ENCODE measurements at regions not wholly inside any gene's neighbourhood (a gene's known extent, or its start where the extent isn't known, plus 50 kb on each side); places are given as distances from the start of the nearest gene placed in this dataset.

DNA sequence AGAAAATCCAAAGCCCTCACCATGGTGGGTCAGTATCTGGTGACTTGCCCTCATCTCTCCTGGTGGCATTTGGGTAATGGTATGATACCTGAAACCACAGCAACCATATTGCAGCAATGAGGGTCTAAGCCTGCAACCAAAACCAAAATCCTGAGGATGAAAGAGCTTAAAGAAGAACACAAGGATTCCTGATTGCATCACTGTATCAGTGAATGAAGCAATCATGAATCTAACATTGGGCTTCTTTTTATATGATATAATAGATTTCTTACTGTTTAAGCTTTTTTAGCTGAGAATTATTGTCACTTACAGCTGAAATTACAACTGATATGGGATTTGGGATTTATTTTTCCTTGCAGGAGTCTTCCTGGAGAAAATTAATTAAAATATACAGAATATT lies 269.9 kb downstream of the MEF2C start:
- no peak for DNase-seq

DNA sequence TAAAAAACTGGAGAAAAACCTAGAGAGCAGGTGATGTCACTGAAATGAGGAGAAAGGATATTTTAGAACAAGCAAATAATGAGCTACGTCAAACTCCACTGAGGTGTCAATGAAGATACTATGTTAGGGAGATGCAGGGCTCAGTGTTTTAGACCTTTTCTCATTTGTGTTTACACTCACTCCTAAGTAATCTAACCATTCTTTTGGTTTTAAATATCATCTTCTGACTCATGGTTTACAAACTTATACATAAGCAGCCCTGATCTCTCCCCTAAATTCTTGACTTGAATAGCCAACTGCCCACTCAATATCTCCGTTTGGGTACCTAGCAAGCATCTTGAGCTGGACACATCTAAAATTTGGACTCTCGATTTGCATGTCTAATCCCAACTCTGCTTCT lies 272.4 kb downstream of the MEF2C start:
- DNase-seq = no peak

DNA sequence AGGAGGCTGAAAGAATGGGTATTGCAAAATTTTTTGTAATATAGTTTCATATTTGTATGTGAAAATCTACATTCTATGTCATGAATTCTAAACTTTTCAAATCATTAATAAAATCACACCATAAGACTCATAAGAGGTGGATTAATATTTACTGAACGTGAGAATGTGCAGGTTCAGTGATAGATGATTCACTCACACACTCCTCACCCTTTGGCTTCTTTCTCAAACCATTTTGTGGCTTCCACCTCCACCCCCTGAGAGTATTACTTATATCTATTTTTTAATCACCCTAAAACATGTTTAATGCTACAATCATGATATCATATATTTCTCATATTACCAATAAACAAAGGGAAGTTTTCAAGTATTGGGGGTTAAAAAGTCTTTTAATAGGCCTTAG lies 275.5 kb downstream of the MEF2C start:
- DNase-seq = no peak

DNA sequence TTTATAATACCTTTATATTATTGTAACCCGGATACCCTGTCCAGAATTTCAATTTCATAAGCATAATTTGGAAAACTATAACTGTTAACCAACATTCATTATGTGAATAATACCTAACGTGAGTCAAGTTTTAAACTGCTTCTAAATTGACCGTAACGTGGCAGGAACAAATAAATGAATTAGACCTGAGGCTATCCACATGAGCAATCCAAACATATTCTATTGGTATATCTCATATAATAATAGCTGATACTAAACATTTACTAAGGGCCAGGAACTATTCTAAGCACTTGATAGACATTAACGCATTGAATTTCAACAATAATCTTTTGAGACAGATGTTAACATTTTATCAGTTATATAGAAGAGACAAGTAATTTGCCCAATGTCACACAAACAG lies 276.4 kb downstream of the MEF2C start:
- no peak for DNase-seq

DNA sequence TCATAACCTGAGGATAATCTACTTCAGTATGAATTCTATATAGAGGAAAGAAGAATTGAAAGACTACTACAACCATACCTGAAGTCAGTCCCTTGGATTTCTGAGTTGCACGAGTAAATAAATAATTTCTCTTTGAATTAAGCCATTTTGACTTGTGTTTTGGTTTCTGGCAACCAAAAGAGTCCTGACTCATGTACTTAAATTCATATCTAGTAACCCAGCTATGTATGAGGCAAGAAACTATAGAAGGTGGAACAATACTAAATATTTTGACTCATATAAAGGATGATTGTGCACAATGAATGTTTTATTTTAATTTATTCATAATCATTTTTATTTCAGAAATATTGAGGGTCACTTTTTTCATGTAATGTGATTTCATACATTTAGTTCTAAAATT lies 276.8 kb downstream of the MEF2C start:
- no peak for DNase-seq

DNA sequence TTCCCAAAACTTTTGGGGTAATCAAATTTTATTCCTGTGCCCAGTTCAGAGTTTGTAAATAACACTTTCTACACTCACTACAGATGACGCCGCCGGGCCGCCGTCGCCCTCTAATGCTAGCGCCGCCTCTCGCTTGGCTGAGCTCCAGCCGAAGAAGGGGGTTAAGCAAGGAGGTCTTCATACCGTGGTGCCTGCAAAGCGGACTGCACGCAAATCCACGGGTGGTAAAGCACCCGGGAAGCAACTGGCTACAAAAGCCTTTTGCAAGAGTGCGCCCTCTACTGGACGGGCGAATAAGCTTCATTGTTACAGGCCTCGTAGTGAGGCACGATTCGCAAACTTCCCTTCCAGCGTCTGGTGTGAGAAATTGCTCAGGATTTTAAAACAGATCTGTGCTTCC lies 280.4 kb downstream of the MEF2C start:
- no peak for DNase-seq

DNA sequence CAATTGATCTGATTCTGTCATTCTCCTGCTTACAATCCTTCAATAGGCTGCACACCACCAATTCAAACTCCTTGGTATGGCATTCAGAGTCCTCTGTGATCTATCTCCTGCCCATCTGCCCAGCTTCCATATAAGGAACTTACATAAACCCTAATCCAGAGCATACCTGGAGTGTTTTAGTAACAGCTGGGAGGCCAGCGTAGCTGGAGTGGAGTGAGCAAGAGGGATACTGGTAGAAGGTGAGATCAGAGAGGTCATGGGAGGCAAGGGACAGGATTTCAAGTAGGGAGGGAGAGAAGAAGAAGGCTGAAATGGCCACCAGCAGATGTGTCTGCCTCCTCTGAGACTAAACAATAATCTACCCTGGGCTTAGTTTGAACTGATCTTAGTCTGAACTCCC lies 288.5 kb downstream of the MEF2C start:
- no peak for DNase-seq

DNA sequence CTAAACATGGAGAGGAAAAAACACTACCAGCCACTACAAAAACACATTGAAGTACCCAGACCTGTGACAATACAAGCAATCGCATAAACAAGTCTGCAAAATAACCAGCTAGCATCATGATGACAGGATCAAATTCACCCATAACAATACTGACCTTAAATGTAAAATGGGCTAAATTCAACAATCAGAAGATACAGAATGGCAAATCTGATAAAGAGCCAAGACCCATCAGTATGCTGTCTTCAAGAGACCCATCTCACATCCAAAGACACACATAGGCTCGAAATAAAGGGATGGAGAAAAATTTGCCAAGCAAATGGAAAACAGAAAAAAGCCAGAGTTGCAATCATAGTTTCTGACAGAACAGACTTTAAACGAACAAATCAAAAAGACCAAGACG lies 294.4 kb downstream of the MEF2C start:
- DNase-seq = no peak

DNA sequence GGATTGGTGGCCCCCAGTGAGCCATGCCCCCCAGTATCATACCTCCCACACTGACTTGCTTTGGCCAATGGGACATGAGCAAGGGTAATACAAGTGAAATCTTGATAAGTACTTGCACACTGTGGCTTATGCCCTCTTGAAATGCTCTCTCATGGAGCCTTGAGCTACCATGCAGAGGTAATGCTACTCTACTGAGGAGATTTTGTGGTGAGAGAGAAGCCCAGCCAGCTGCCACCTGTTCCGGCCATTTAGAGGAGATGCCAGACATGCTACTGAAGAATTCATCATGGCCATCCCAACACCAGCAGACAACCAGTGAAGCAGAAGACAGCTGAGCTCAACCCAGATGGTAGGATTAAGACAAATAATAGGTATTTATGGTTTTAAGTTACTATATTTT lies 299.5 kb downstream of the MEF2C start:
- DNase-seq = no peak

DNA sequence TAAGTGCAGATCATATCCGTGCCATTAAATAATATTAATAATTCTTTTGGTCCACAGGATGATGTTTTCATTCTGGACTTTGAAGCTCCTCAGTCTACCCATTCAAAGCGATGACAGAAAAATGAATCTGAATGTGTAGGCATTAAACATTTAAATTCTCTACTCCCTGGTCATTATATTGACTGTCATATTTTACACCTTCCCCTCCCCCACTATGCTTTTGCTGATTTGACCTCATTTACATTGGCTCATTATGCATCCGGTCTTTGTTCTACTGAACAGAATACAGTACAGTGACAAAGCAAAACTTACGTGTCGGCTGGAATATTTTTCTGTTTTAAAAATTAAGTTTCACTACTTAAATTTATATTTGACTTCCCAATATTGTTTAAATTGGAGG lies 289.7 kb upstream of the TMEM161B start:
- no peak for DNase-seq

DNA sequence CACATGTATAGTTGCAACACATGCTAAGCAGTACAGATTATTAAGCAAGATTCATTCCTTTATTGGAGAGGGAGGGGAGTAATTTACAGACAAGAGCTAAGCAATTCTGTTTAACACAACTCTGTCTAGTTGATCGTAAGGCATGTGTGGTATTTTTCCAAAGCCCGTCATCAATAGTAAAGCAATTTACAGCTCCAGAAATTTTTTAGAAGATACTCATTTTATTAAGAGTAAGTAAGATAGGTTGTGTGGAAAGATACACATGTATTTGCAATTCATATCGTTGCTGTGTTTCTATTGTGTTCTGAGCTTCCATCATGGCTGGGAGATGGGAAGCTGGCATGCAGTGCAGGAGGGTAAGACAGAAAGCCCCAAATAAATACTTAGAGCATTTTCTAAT lies 289.2 kb upstream of the TMEM161B start:
- no peak for DNase-seq

DNA sequence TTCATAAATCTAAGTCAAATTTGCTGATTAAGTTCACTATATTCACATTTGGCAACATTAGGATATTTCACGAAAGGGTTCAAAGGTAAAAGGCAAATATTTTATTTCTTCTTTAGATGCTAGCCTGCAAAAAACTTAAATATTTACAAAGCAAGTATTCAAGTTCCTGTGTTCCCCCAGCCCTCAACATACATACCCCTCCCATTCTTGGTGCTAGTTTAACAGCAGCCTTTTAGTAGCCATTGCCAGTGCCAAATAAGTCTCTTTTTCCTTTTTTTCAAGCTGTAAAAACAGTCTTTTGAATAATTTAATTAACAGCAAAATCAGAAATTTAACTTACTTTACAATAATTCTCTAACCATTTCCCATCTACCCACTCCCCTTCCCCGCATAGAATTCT lies 288.5 kb upstream of the TMEM161B start:
- DNase-seq = no peak

DNA sequence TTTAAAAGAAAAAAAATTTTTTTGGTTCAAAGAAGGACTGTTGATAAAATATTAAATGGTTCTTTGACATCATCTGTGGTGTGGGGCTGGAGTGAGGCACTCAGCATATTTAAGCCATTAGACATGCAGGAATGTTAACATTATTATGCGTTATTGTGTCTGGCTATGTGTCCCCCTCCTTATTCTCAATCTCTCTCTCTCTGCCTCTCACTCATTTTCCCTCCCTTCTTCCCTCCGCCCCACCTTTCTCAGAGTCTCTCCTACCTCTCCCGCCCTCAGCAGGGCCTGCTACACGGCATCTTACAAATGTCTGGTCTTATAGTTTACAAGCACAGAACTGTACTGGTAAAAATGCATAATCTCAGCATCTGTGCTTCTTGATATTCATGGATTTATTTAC lies 287.8 kb upstream of the TMEM161B start:
- no peak for DNase-seq

DNA sequence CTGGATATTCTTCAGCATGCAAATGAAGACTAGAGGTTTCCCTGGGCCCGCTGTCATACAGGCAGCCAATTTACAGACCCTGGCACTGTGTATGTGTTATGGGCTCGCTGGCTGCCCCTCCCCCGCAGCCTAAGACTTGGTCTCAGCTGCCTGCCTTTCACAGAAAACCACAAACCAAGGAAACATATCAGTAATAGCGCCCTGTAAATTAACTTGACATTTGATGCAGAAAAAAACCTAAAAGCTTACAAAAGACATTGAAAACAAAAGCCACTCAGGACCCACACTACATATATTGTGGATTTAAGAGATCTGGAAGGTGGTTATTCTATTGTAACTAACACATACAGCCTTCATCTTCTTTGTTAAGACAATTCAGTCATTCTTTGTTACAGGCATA lies 287.0 kb upstream of the TMEM161B start:
- no peak for DNase-seq

DNA sequence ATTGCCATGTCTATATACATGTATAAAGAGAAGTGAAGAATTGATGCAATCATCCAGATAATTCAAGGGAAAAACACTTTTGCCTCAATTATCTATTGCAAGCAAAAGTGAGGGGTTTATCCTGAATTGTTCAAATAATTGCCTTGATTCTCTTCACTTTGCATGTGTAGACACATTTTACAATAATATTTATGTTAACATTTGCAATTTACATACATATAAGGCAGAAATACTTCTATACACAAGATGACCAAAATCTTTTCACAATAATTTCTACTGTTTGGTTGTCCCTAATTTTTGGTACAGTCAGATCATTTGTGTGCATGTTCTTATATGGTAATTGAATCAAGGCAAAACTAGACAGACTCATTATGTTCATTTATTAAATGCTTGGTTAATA lies 285.3 kb upstream of the TMEM161B start:
- DNase-seq = no peak

DNA sequence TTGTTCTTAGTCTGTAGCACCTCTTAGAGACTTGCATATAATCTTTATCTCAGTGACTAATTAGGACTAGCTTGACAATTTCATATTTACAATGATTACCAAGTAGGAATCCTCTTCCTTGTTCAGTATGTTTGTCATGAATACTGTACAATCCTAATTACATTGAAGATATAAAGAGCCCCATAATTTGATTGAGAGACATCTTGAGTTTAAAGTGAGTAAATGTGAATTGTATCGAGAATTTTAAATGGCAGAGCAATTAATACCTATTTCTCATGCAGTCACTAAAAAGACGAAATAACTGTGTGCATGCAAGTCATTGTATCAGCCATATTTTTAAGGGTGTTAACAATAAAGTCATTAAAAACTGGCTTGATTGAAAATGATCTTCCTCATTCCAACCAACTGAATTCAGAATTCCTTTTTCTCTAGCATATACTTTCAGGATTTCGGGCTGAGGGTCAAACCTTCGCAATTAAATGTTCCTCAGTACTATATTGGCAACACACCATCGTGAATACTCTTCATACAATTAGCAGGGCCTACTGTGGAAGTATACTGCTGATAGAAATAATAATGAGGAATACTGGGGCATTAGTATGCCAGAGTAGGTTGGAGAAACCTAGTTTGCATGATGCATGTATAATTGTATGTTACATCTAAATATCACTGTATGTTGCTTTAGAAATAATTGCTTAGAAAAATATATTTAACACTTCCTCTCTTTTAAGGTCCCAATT lies 284.7 kb upstream of the TMEM161B start:
- DNase-seq = no peak

DNA sequence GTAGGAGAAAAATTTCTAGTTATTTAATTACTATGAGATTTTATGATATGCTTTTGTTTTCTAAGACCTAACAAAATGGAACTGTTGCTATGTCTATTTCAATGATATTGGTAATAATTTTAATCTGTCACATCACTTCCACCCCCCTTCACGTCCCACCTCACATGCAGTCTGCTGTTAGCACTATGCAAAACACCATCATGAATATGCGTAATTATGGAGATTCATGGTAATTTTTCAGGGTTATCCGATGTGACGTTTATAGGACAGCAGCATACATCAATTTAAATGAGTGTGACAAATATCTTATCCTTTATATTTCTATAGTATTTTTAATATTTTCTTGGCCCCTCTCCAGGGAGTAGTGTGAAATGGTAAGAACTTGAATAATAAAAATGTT lies 283.8 kb upstream of the TMEM161B start:
- DNase-seq = no peak

DNA sequence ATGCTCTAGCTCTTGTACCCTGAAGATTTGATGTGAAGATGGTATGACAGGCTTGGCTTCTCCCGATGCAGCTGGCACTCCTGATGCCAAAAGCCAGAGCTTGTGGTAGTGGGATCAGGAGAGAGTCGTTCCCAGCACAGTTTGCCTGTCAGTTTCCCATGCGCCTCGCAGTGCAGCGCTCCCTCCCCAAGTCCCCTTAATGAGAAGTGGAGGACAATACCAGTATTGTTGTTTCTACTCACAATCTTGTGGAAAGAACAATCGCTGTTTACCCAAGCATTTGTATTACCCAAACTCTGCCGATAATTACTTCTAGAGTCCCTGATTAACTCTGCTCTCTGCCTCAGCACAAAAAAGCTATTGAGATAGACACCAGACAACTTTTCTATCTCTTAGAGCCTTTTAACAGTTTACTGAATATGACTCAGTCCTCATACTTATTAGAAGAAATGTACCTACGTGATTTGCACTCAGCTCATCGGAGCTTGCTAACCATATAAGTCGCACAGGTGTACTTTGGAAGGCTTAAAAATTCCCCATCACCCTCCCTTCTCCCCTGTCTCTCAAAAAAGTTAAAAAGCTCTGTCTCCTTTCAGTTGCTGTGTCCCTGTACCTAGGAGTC lies 283.2 kb upstream of the TMEM161B start:
- DNase-seq = no peak

DNA sequence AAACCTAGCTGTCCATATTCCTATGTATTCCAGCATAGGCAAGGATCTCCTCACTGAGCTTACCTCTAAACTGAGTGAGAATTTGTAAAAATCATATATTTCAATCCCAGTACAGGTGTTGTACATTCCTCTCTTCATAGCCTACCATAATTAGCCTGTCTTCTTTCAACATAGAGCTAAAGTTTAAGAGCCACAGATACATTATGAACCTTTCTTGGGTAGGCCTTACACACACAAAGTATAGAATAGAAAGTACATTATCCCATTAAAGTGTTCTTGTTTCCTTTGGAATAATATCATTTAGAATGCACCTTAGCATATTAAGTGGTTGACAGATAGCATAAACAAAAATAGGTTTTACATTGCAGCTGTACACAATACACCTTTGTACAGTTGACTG lies 282.1 kb upstream of the TMEM161B start:
- DNase-seq = no peak

DNA sequence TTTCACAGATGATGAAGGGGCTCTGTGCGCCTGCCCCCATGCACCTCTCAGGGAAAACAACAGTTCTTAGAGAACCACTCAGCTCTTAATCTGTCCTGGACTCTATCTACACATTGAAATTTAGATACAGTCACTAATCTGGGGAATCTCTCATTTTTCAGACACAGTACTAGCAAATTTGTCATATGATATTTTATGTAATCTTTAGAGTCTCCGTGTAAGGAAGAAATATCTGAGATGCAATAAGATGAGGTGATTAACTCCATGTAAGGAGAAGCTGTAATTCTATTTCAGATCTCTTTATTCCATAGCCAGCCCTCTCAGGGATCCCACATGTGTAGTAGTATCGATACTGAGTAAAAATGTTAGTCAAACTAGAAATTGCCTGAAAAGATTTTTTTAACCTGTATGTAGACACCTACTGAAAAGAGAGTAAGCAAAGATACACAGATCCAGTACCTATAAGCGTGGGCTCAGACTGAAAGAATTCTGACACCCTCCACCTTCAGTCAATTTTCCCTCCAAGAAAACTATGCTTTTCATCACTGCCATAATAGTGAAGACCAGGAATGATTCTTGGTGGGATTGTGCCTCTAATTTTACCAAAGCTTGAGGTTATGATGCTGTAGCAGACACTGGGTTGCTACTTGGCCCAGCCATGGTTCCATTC lies 279.6 kb upstream of the TMEM161B start:
- DNase-seq = no peak

DNA sequence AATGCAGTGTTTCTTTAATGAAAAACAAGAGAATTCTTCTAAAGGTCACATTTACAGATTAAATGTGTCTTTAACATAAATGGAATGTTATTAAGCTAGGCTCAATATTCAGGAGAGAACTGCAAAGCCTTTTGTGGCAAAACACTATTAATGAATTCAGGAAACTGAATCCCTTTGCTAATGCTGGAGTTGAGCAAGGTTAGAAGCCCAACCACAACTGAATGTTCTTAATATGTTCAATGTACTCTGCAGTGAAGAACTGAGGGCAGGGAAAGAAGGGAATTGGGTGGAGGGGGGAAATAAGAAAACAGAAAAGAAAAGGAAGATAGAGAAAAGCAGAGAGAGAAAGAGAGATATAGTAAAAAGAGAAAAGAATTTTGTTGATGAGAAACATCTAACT lies 276.7 kb upstream of the TMEM161B start:
- DNase-seq = no peak

DNA sequence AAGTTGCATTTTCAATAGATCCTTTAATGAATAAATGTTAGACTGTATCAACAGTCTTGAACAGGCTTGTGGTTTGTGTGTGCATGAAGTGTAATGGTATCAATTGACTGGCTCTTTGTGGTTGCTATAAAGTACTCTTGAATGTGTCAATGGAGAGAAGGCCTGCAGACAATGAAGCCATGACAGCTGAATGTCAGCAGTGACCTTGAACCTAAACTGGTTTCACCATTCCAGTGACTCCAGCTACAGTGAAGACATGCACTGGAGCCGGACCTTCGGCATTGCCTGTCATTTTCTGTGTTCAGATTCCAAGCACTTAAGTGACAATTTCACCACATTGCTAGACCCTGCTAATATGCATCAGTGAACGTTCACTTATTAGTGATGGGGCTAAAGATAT lies 276.0 kb upstream of the TMEM161B start:
- DNase-seq = no peak

DNA sequence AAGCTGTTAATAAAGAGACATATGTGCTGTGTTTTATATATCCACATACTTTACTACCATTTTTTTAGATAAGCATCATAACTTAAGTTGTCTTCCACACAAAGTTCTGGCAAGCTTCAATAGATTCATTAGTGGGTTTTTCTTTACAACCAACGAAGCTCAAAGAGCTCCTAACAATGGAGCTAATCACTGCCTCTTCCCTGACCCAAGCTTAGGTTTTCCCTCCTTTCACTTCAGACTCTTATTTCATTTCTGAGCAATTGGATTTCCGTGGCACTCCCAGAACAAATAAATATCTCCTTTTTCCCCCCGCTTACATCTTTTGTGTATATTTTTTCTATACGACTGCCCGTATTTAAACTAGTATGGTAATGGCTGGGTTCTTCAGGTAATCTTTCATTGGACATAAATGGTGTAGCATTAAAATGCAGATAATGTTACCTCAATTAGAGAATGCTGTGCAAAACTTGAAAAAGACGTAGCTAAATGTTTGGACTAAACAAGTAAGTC lies 275.5 kb upstream of the TMEM161B start:
- no peak for DNase-seq

DNA sequence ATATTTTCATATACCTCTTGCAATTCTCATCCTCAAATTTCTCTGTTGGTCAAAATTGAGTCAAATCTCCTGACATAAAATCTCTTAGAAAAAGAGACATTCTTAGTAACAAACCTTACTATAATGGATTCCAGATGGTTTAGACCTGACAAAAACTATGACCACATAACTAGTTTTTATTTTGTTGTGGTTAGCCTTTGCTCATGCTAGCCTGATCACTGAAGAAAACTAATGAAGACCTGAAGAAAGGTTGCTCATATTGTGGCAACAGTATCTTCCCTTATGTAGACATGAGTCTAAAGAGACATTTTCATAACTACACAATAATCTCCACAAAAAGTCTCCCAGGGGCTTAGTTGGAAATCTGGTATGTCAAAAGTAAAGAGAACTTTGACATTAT lies 274.1 kb upstream of the TMEM161B start:
- DNase-seq = no peak
